Nephron (organoid): ENCODE measurements at regions not wholly inside any gene's neighbourhood (a gene's known extent, or its start where the extent isn't known, plus 50 kb on each side); places are given as distances from the start of the nearest gene placed in this dataset.
A peak's percentile ranks its signal among the peaks of the same experiment; 100 is the strongest.

ENCODE experiments used
- H3K27ac Mint-ChIP-seq, 3 experiments: 2 replicates each; pipeline ENCODE4 v1.8.0; 2020; ENCODE audit warnings: mixed read lengths in 3 of 3, mild to moderate bottlenecking in 2 of 3, moderate library complexity in 1 of 3
- H3K27me3 Mint-ChIP-seq: 2 replicates; pipeline ENCODE4 v1.8.0; 2021; ENCODE audit warnings: low read depth, mild to moderate bottlenecking, moderate library complexity, mixed read lengths
- H3K36me3 Mint-ChIP-seq: 2 replicates; pipeline ENCODE4 v1.8.0; 2020; ENCODE audit warnings: low read depth, mixed read lengths
- H3K4me1 Mint-ChIP-seq: 2 replicates; pipeline ENCODE4 v1.8.0; 2020; ENCODE audit warnings: mixed read lengths
- H3K4me3 Mint-ChIP-seq, 3 experiments: 2 replicates each; pipeline ENCODE4 v1.8.0; 2020; ENCODE audit warnings: mild to moderate bottlenecking in 3 of 3, mixed read lengths in 3 of 3, moderate library complexity in 2 of 3
- H3K9me3 Mint-ChIP-seq: 2 replicates; pipeline ENCODE4 v1.8.0; 2020; ENCODE audit warnings: mixed read lengths
- CTCF ChIP-seq, 3 experiments: fragments of 200-600 bp; sonication (generic); IDR thresholded peaks; one replicate each; pipeline ENCODE4 v1.5.0; 2021; ENCODE audit warnings: antibody characterized with exemption in 3 of 3; ENCODE audit not compliant: unreplicated experiment in 3 of 3

- Mint-ChIP-seq H3K4me3 (no peak overlapping the region), H3K27me3 (no peaks in the 10 kb centered on the region), H3K27ac (no peak overlapping the region), H3K36me3 (no peaks in the 10 kb centered on the region), H3K9me3 (no peaks in the 10 kb centered on the region), H3K4me1 (no peaks in the 10 kb centered on the region)
- TF ChIP-seq CTCF (IDR thresholded peaks at IDR 0.05; ENCODE audit: unreplicated experiment in 3 of 3) = no peak
Observed at GRCh38 chr13:30850204-30850866, 55.7 kb upstream of the MEDAG start.

- Mint-ChIP-seq H3K4me3 (no peak overlapping the region), H3K9me3 (no peaks in the 10 kb centered on the region)
- TF ChIP-seq CTCF (IDR thresholded peaks at IDR 0.05; ENCODE audit: unreplicated experiment in 3 of 3) = no peak
Observed at GRCh38 chr13:30850867-30851211, 55.2 kb upstream of the MEDAG start.

GRCh38 chr13:30851697-30852096 is 54.4 kb upstream of the MEDAG start:
- H3K4me3 Mint-ChIP-seq = no peak overlapping the region
- peaks cover 11% of the 10 kb centered on the region for H3K4me1 Mint-ChIP-seq
- H3K27me3 Mint-ChIP-seq = no peaks in the 10 kb centered on the region
- H3K36me3 Mint-ChIP-seq = no peaks in the 10 kb centered on the region
- no peak for TF ChIP-seq CTCF (IDR thresholded peaks at IDR 0.05; ENCODE audit: unreplicated experiment in 3 of 3)
- H3K27ac Mint-ChIP-seq = no peak overlapping the region
- H3K9me3 Mint-ChIP-seq = no peaks in the 10 kb centered on the region

More at GRCh38 chr13:30850867-30851211, 55.2 kb upstream of the MEDAG start:
- no peaks in the 10 kb centered on the region for H3K27me3 Mint-ChIP-seq
- H3K36me3 Mint-ChIP-seq = no peaks in the 10 kb centered on the region
- H3K4me1 Mint-ChIP-seq = peaks cover 2% of the 10 kb centered on the region
- no peak overlapping the region for H3K27ac Mint-ChIP-seq

GRCh38 chr13:30855569-30855968 is 50.5 kb upstream of the MEDAG start:
- TF ChIP-seq CTCF (IDR thresholded peaks at IDR 0.05; ENCODE audit: unreplicated experiment in 3 of 3) = no peak
- Mint-ChIP-seq H3K9me3 (peaks cover 2% of the 10 kb centered on the region), H3K4me3 (no peak overlapping the region), H3K27ac (no peak overlapping the region), H3K27me3 (no peaks in the 10 kb centered on the region), H3K36me3 (no peaks in the 10 kb centered on the region), H3K4me1 (peaks cover 19% of the 10 kb centered on the region)

GRCh38 chr13:30856005-30856790 is 49.9 kb upstream of the MEDAG start:
- peaks cover 19% of the 10 kb centered on the region for H3K4me1 Mint-ChIP-seq
- peaks cover 2% of the 10 kb centered on the region for H3K9me3 Mint-ChIP-seq
- H3K27me3 Mint-ChIP-seq = no peaks in the 10 kb centered on the region
- H3K27ac Mint-ChIP-seq = peak overlapping the region in 1 of 3 experiments; percentile 7
- TF ChIP-seq CTCF (IDR thresholded peaks at IDR 0.05; ENCODE audit: unreplicated experiment in 3 of 3) = no peak
- H3K4me3 Mint-ChIP-seq = no peak overlapping the region
- no peaks in the 10 kb centered on the region for H3K36me3 Mint-ChIP-seq
